ENCODE measurements at regions not wholly inside any gene's neighbourhood (a gene's known extent, or its start where the extent isn't known, plus 50 kb on each side); places are given as distances from the start of the nearest gene placed in this dataset.

DNA sequence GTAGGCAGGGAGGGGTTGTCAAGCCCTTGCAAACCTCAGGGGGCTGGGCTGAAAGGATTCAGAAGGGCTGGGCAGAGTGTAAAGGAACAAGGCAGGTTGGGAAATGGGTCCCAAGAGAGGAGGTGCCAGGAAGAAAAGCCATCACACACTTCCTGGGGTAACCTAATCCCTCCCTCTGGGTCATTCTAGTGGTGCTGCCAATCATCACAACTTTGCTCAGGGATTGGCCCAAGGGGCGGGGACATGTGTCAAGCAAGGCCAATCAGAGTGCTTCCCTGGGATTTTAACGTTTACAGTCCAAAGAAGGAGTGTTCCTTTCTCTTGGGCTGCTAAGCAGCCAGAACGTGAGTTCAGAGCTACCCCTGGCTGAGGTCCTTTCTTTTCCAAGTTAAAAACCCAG is 57.1 kb upstream of the NPTX2 start:
- no peak for TF ChIP-seq EZH2 (IDR thresholded peaks at IDR 0.05; ENCODE audit: borderline replicate concordance)
- TF ChIP-seq, protein P1, sequence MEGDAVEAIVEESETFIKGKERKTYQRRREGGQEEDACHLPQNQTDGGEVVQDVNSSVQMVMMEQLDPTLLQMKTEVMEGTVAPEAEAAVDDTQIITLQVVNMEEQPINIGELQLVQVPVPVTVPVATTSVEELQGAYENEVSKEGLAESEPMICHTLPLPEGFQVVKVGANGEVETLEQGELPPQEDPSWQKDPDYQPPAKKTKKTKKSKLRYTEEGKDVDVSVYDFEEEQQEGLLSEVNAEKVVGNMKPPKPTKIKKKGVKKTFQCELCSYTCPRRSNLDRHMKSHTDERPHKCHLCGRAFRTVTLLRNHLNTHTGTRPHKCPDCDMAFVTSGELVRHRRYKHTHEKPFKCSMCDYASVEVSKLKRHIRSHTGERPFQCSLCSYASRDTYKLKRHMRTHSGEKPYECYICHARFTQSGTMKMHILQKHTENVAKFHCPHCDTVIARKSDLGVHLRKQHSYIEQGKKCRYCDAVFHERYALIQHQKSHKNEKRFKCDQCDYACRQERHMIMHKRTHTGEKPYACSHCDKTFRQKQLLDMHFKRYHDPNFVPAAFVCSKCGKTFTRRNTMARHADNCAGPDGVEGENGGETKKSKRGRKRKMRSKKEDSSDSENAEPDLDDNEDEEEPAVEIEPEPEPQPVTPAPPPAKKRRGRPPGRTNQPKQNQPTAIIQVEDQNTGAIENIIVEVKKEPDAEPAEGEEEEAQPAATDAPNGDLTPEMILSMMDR (IDR thresholded peaks at IDR 0.05; ENCODE audit: poor library complexity) = no peak
